ENCODE measurements at regions not wholly inside any gene's neighbourhood (a gene's known extent, or its start where the extent isn't known, plus 50 kb on each side); places are given as distances from the start of the nearest gene placed in this dataset.

DNA sequence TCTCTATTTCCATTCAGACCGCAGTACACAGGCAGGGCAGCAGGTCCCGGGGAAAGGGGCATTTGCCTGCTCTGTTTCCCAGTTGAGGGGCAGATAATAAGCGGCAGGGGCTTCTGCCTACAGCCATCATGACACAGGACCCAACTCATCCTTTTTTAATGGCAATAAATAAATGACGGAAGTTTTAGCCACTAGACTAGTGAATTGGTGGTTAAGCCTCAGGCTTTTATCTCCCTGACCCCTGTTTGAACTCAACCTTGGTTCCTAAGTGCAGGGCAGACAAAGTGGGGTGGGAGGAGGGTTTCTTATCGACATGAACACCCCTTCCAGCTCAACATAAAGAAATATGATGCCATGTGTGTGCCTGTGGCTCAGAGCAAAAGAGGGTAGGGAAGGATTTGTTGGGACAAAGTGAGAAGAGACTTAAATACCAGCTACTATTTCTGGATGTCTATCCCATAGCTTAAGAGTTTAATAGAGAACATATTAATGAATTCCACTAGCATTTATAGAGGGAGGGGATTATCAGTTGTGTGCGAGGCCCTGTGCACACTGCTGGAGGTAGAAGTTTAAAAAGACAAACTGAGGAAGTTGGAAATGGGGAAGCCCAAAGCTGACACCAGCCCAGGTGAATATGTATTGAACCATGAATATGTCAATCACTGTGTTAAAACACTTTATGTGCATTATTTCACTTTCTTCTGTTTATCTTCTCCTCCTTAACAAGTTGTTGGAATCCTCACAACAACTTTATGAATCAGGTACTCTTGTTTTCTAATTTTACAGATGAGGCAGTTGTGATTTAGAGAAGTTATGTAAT lies 939.4 kb downstream of the MCTP2 start:
- TF ChIP-seq, protein P1, sequence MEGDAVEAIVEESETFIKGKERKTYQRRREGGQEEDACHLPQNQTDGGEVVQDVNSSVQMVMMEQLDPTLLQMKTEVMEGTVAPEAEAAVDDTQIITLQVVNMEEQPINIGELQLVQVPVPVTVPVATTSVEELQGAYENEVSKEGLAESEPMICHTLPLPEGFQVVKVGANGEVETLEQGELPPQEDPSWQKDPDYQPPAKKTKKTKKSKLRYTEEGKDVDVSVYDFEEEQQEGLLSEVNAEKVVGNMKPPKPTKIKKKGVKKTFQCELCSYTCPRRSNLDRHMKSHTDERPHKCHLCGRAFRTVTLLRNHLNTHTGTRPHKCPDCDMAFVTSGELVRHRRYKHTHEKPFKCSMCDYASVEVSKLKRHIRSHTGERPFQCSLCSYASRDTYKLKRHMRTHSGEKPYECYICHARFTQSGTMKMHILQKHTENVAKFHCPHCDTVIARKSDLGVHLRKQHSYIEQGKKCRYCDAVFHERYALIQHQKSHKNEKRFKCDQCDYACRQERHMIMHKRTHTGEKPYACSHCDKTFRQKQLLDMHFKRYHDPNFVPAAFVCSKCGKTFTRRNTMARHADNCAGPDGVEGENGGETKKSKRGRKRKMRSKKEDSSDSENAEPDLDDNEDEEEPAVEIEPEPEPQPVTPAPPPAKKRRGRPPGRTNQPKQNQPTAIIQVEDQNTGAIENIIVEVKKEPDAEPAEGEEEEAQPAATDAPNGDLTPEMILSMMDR (conservative IDR thresholded peaks at IDR 0.05; ENCODE audit: low read length), result no peak
- TF ChIP-seq EZH2phosphoT487 (IDR thresholded peaks at IDR 0.05; ENCODE audit: borderline replicate concordance), result no peak
